ENCODE measurements at regions not wholly inside any gene's neighbourhood (a gene's known extent, or its start where the extent isn't known, plus 50 kb on each side); places are given as distances from the start of the nearest gene placed in this dataset.

GRCh38 chr9:89770531-89771174 lies 165.8 kb downstream of the GADD45G start:
- no peak overlapping the region for H3K27ac ChIP-seq
- no peaks in the 10 kb centered on the region for H3K9me3 ChIP-seq
- H3K4me3 ChIP-seq = no peak overlapping the region
- DNase-seq = no peak
- peaks cover 4% of the 10 kb centered on the region for H3K4me1 ChIP-seq
- 54 to 74% methylated on average over 8 of the region's 8 CpGs for WGBS, 2 donors
- intact Hi-C loops (cut with DNase I; ENCODE audit: low total_unique reads) = no loop called here
- H3K36me3 ChIP-seq (ENCODE audit: low read depth, missing control alignments) = no peaks in the 10 kb centered on the region
- TF ChIP-seq CTCF (IDR thresholded peaks at IDR 0.05) (no peak), POLR2A (IDR thresholded peaks at IDR 0.05) (no peak)
- H3K27me3 ChIP-seq = no peaks in the 10 kb centered on the region

DNA sequence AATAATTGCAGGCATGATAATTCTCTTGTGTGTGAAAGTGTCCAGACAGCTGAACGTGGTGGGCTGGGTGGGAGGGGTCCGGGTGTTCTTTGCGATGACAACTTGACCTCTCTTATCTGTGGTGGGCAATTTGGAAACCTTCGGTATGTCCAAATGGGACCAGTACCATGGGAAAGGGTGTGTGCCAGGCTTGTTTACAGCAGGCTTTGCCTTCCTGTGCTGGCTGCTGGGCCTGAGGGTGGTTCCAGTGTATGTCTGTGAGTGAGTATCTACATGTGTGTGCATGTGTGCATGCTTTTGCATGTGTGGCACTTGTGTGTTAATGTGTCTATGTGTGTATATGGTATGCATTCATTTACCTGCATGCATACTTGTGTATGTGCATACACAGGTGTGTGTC lies 166.4 kb downstream of the GADD45G start:
- Histone ChIP-seq H3K4me1 (peaks cover 4% of the 10 kb centered on the region), H3K9me3 (no peaks in the 10 kb centered on the region), H3K36me3 (ENCODE audit: low read depth, missing control alignments) (no peaks in the 10 kb centered on the region), H3K27ac (no peak overlapping the region), H3K27me3 (no peaks in the 10 kb centered on the region), H3K4me3 (no peak overlapping the region)
- WGBS, 2 donors = 51 to 52% methylated on average over 4 of the region's 4 CpGs
- intact Hi-C loops (cut with DNase I; ENCODE audit: low total_unique reads) = no loop called here
- no peak for DNase-seq
- TF ChIP-seq CTCF (IDR thresholded peaks at IDR 0.05) = no peak
- no peak for TF ChIP-seq POLR2A (IDR thresholded peaks at IDR 0.05)

DNA sequence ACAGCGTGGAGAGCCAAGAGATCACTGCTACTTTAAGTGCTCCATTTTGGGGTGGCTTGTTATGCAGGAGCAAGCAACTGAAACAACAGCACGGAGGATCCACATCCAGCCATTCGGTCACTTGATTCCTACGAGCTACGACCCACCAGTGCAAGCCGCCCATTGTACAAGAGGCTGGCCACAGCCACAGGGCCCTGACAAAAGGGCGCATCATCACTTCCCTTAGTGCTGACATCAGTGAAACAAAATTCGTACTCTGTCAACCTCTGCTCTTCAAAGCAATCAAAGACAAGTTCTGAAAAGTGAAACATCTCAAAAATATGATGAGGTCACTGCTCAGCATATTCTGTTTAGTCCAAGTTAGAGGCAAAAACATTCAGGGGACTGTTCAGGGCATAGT lies 168.4 kb downstream of the GADD45G start:
- intact Hi-C loops (cut with DNase I; ENCODE audit: low total_unique reads) = no loop called here
- Histone ChIP-seq H3K27me3 (no peaks in the 10 kb centered on the region), H3K4me1 (peaks cover 4% of the 10 kb centered on the region), H3K9me3 (no peaks in the 10 kb centered on the region), H3K27ac (no peak overlapping the region), H3K36me3 (ENCODE audit: low read depth, missing control alignments) (no peaks in the 10 kb centered on the region), H3K4me3 (no peak overlapping the region)
- DNase-seq = no peak
- TF ChIP-seq POLR2A (IDR thresholded peaks at IDR 0.05) (no peak), CTCF (IDR thresholded peaks at IDR 0.05) (no peak)
- WGBS, 2 donors = 84 to 96% methylated on average over 8 of the region's 8 CpGs

DNA sequence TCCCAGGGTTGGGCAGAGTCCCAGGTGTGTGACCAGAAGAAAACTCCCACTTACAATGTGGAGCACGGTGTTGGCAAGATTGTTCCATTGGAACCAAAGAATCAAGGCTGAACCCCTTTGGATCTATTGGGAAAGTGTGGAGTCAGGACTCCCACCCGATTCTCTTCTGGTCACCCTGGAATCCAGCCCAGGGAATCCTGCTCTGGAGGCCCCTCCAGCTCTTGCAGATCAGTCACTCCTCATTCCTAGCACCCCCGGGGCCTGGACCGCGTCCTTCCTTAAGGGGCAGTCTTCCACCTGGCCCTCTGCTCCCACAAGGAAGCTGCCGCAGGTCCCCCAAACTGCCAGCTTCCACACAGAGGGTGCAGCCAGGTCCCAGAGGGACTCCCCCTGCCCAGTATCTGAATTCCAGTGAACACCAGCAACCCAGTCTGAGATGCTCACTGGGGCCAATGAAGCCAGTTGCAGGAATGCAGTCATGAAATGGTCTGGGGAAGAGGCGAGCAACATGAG lies 170.1 kb downstream of the GADD45G start:
- intact Hi-C loops (cut with DNase I; ENCODE audit: low total_unique reads) = no loop called here
- WGBS, 2 donors = 95 to 96% methylated on average over 6 to 7 of the region's 7 CpGs
- no peak overlapping the region for H3K4me3 ChIP-seq
- peaks cover 4% of the 10 kb centered on the region for H3K4me1 ChIP-seq
- DNase-seq = no peak
- H3K27me3 ChIP-seq = no peaks in the 10 kb centered on the region
- H3K36me3 ChIP-seq (ENCODE audit: low read depth, missing control alignments) = no peaks in the 10 kb centered on the region
- no peak for TF ChIP-seq POLR2A (IDR thresholded peaks at IDR 0.05)
- no peak for TF ChIP-seq CTCF (IDR thresholded peaks at IDR 0.05)
- H3K9me3 ChIP-seq = no peaks in the 10 kb centered on the region
- H3K27ac ChIP-seq = no peak overlapping the region

- no peak for DNase-seq
- no peaks in the 10 kb centered on the region for H3K9me3 ChIP-seq
- H3K4me3 ChIP-seq = no peak overlapping the region
- WGBS, 2 donors = 88 to 89% methylated on average over 6 of the region's 6 CpGs
- peaks cover 2% of the 10 kb centered on the region for H3K4me1 ChIP-seq
- no peaks in the 10 kb centered on the region for H3K36me3 ChIP-seq (ENCODE audit: low read depth, missing control alignments)
- intact Hi-C loops (cut with DNase I; ENCODE audit: low total_unique reads) = no loop called here
- H3K27me3 ChIP-seq = no peaks in the 10 kb centered on the region
- TF ChIP-seq CTCF (IDR thresholded peaks at IDR 0.05) (no peak), POLR2A (IDR thresholded peaks at IDR 0.05) (no peak)
- no peak overlapping the region for H3K27ac ChIP-seq
Measured at GRCh38 chr9:89775641-89776040, 170.8 kb downstream of the GADD45G start.

Data from testis (tissue), 2 donors.